LNCAP (cell line): ENCODE measurements at regions not wholly inside any gene's neighbourhood (a gene's known extent, or its start where the extent isn't known, plus 50 kb on each side); places are given as distances from the start of the nearest gene placed in this dataset.

Source experiments
- CTCF ChIP-seq: fragments of 450-650 bp; IDR thresholded peaks from 2 replicates; pipeline ENCODE4 v1.5.1; 2017; ENCODE audit warnings: mild to moderate bottlenecking

GRCh38 chr18:46322411-46322891 lies 218.3 kb downstream of the HAUS1 start:
- no peak for TF ChIP-seq CTCF

GRCh38 chr18:46322941-46323340 lies 218.8 kb downstream of the HAUS1 start:
- no peak for TF ChIP-seq CTCF

- no peak for TF ChIP-seq CTCF
Measured at GRCh38 chr18:46324087-46324955, 220.1 kb downstream of the HAUS1 start.

GRCh38 chr18:46325895-46326294 lies 221.7 kb downstream of the HAUS1 start:
- no peak for TF ChIP-seq CTCF

- TF ChIP-seq CTCF = no peak
Measured at GRCh38 chr18:46329736-46330246, 225.6 kb downstream of the HAUS1 start.

- no peak for TF ChIP-seq CTCF
Measured at GRCh38 chr18:46331316-46331715, 227.1 kb downstream of the HAUS1 start.

- TF ChIP-seq CTCF = no peak
Measured at GRCh38 chr18:46332286-46332801, 228.2 kb downstream of the HAUS1 start.
